HL-60 (cell line): ENCODE measurements at regions not wholly inside any gene's neighbourhood (a gene's known extent, or its start where the extent isn't known, plus 50 kb on each side); places are given as distances from the start of the nearest gene placed in this dataset.

ENCODE experiments used
- DNase-seq, 2 experiments: peaks; one replicate each; pipeline ENCODE4 v3.0.0-alpha.2; 2010 to 2020; ENCODE audit warnings: low read depth in 1 of 2, low spot score in 1 of 2
- H3K27ac ChIP-seq: fragments of 250-450 bp; sonication (Bioruptor Pico); replicated peaks from 2 replicates; pipeline ENCODE4 v1.5.1; 2020; ENCODE audit warnings: mild to moderate bottlenecking, moderate library complexity
- H3K27me3 ChIP-seq: fragments of 250-450 bp; sonication (Bioruptor Pico); 2 replicates; pipeline ENCODE4 v1.5.1; 2021; ENCODE audit warnings: mild to moderate bottlenecking, moderate library complexity; ENCODE audit not compliant: insufficient read depth, poor library complexity, severe bottlenecking
- H3K4me3 ChIP-seq: replicated peaks from 2 replicates; pipeline ENCODE4 v1.5.1; 2011; ENCODE audit warnings: mild to moderate bottlenecking, control low read depth, low read length; ENCODE audit not compliant: insufficient read depth
- GABPA ChIP-seq: IDR thresholded peaks from 2 replicates; pipeline ENCODE4 v1.6.1; 2012; ENCODE audit warnings: low read depth
- POLR2AphosphoS5 ChIP-seq: IDR thresholded peaks from 2 replicates; pipeline ENCODE4 v1.6.1; 2012; ENCODE audit warnings: low read depth
- SPI1 ChIP-seq: IDR thresholded peaks from 2 replicates; pipeline ENCODE4 v1.6.1; 2012; ENCODE audit warnings: low read depth, mild to moderate bottlenecking, borderline replicate concordance
- TF ChIP-seq, protein P1 (sequence below): IDR thresholded peaks from 2 replicates; pipeline ENCODE4 v1.6.1; 2012; ENCODE audit warnings: low read depth; ENCODE audit not compliant: insufficient replicate concordance
- TF ChIP-seq, protein P2 (sequence below): IDR thresholded peaks from one replicate; pipeline ENCODE4 v1.5.1; 2011; ENCODE audit warnings: low read length, control low read depth, inconsistent platforms; ENCODE audit not compliant: insufficient read depth

- no peak overlapping the region for H3K27ac ChIP-seq
Observed at GRCh38 chr15:47218295-47218694, 499.0 kb upstream of the SEMA6D start.

GRCh38 chr15:47244361-47244760 lies 472.9 kb upstream of the SEMA6D start:
- TF ChIP-seq SPI1: no peak
- TF ChIP-seq, protein P1, sequence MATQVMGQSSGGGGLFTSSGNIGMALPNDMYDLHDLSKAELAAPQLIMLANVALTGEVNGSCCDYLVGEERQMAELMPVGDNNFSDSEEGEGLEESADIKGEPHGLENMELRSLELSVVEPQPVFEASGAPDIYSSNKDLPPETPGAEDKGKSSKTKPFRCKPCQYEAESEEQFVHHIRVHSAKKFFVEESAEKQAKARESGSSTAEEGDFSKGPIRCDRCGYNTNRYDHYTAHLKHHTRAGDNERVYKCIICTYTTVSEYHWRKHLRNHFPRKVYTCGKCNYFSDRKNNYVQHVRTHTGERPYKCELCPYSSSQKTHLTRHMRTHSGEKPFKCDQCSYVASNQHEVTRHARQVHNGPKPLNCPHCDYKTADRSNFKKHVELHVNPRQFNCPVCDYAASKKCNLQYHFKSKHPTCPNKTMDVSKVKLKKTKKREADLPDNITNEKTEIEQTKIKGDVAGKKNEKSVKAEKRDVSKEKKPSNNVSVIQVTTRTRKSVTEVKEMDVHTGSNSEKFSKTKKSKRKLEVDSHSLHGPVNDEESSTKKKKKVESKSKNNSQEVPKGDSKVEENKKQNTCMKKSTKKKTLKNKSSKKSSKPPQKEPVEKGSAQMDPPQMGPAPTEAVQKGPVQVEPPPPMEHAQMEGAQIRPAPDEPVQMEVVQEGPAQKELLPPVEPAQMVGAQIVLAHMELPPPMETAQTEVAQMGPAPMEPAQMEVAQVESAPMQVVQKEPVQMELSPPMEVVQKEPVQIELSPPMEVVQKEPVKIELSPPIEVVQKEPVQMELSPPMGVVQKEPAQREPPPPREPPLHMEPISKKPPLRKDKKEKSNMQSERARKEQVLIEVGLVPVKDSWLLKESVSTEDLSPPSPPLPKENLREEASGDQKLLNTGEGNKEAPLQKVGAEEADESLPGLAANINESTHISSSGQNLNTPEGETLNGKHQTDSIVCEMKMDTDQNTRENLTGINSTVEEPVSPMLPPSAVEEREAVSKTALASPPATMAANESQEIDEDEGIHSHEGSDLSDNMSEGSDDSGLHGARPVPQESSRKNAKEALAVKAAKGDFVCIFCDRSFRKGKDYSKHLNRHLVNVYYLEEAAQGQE: no peak
- TF ChIP-seq POLR2AphosphoS5: no peak
- no peak for TF ChIP-seq GABPA
- TF ChIP-seq, protein P2, sequence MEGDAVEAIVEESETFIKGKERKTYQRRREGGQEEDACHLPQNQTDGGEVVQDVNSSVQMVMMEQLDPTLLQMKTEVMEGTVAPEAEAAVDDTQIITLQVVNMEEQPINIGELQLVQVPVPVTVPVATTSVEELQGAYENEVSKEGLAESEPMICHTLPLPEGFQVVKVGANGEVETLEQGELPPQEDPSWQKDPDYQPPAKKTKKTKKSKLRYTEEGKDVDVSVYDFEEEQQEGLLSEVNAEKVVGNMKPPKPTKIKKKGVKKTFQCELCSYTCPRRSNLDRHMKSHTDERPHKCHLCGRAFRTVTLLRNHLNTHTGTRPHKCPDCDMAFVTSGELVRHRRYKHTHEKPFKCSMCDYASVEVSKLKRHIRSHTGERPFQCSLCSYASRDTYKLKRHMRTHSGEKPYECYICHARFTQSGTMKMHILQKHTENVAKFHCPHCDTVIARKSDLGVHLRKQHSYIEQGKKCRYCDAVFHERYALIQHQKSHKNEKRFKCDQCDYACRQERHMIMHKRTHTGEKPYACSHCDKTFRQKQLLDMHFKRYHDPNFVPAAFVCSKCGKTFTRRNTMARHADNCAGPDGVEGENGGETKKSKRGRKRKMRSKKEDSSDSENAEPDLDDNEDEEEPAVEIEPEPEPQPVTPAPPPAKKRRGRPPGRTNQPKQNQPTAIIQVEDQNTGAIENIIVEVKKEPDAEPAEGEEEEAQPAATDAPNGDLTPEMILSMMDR: no peak
- DNase-seq: no peak
- H3K27ac ChIP-seq: no peak overlapping the region
- no peaks in the 10 kb centered on the region for H3K27me3 ChIP-seq
- H3K4me3 ChIP-seq: no peak overlapping the region

More at GRCh38 chr15:47218295-47218694, 499.0 kb upstream of the SEMA6D start:
- TF ChIP-seq, protein P2: no peak
- TF ChIP-seq SPI1: no peak
- TF ChIP-seq, protein P1: no peak
- TF ChIP-seq POLR2AphosphoS5: no peak
- DNase-seq: no peak
- no peaks in the 10 kb centered on the region for H3K27me3 ChIP-seq
- no peak overlapping the region for H3K4me3 ChIP-seq

DNA sequence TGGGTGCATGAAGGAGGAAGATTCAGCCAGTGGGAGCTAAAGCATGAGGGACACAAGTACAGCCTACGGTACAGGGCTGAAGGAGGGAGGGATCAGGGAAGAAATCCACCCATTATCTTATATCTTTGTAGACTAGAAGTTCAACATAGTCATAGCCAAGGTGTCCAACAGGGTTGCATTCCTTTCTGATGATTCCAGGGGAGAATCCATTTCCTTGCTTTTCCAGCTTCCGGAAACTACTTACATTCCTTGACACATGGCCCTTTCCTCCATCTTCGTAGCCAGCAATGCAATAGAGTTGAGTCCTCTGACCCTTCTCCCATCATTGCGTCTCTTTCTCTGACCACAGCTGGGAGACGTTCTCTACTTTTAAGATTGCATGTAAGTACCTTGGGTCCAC lies 471.0 kb upstream of the SEMA6D start:
- TF ChIP-seq, protein P2: no peak
- no peak for TF ChIP-seq SPI1
- TF ChIP-seq, protein P1: no peak
- H3K4me3 ChIP-seq: no peak overlapping the region
- H3K27ac ChIP-seq: no peak overlapping the region
- no peaks in the 10 kb centered on the region for H3K27me3 ChIP-seq
- no peak for DNase-seq
